ENCODE measurements at regions not wholly inside any gene's neighbourhood (a gene's known extent, or its start where the extent isn't known, plus 50 kb on each side); places are given as distances from the start of the nearest gene placed in this dataset.
"Not testable (repeated sequence)": the region's sequence is repeated elsewhere in the genome, so short reads cannot be mapped to it uniquely, and the experiment has no call there.

DNA sequence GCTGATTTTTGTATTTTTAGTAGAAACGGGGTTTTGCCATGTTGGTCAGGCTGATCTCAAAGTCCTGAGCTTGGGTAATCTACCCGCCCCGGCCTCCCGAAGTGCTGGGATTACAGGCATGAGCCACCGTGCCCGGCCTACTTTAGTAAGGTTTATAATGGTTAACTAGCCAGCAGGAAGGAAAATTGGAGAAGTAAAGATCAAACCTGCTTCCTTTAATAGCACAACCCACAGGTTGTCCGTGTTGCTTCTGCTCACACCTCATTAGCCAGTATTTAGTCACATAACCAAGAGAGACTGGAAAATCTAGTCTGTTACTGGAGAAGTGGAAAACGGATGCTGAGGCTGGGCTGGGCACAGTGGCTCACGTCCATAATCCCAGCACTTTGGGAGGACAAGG, 51.9 kb upstream of the TBL1XR1 start:
- H3K9me3 Mint-ChIP-seq (ENCODE audit: low read depth), result no peaks in the 10 kb centered on the region
- H3K27ac Mint-ChIP-seq, result no peak overlapping the region
- H3K4me1 Mint-ChIP-seq (ENCODE audit: low read depth), result no peaks in the 10 kb centered on the region
- no peaks in the 10 kb centered on the region for H3K27me3 Mint-ChIP-seq
- H3K4me3 Mint-ChIP-seq, result no peak overlapping the region
- no peaks in the 10 kb centered on the region for H3K36me3 Mint-ChIP-seq

DNA sequence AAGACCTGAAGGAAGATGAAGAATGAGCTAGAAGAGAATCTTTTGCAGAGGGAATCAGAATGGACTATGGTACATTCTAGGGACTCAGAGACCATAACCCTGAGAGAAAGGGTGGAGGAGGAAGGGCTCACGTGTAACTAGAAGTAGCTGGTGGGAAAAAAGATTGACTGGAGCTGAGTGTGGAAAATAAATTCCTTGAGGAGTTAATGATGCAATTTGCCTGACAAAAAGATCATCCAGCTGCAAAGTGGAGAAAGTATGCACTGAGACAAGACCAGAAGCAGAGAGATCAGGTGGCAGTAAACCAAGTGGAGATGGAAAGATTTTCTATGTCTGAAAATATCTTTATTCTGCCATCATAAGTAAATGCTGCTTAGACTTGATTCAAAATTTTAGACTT, 52.9 kb upstream of the TBL1XR1 start:
- H3K27ac Mint-ChIP-seq, result peak overlapping the region; percentile 2
- H3K9me3 Mint-ChIP-seq (ENCODE audit: low read depth), result no peaks in the 10 kb centered on the region
- H3K27me3 Mint-ChIP-seq, result no peaks in the 10 kb centered on the region
- H3K4me3 Mint-ChIP-seq, result no peak overlapping the region
- H3K36me3 Mint-ChIP-seq, result no peaks in the 10 kb centered on the region
- no peaks in the 10 kb centered on the region for H3K4me1 Mint-ChIP-seq (ENCODE audit: low read depth)

DNA sequence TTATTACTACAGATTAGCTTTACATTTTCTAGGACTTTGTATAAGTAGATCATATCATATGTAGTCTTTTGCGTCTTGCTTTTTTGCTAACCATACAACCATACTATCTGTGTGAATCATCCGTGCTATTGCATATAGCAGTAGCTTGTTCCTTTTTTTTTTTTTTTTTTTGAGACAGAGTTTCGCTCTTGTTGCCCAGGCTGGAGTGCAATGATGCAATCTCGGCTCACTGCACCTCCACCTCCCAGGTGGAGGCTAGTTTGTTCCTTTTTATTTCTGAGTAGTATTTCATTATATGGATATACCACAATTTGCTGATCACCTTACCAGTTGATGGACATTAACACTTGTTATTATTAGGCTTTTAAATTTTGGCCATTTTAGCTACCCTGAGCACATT, 54.5 kb upstream of the TBL1XR1 start:
- Mint-ChIP-seq H3K4me1 (ENCODE audit: low read depth) (no peaks in the 10 kb centered on the region), H3K27me3 (no peaks in the 10 kb centered on the region), H3K9me3 (ENCODE audit: low read depth) (no peaks in the 10 kb centered on the region), H3K4me3 (no peak overlapping the region), H3K36me3 (no peaks in the 10 kb centered on the region), H3K27ac (no peak overlapping the region)

DNA sequence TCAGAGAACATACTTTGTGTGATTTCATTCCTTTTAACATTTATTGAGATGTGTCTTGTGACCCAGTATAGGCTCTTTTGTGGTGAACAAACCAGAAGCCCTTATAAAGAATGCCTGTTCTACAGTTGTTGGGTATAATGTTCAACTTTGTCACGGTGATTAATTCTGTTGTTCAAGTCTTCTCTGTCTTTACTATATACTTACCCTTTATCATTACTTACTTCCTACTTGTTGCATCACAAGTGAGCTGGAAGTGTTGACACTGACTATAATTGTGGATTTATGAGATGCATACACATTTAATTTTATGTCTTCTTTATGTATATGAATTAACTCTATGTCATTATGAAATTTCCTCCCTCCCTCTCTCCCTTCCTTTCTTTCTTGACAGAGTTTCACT, 59.7 kb upstream of the TBL1XR1 start:
- no peak overlapping the region for H3K27ac Mint-ChIP-seq
- H3K4me1 Mint-ChIP-seq (ENCODE audit: low read depth), result no peaks in the 10 kb centered on the region
- no peak overlapping the region for H3K4me3 Mint-ChIP-seq
- no peaks in the 10 kb centered on the region for H3K27me3 Mint-ChIP-seq
- H3K9me3 Mint-ChIP-seq (ENCODE audit: low read depth), result no peaks in the 10 kb centered on the region
- H3K36me3 Mint-ChIP-seq, result peaks cover 3% of the 10 kb centered on the region

DNA sequence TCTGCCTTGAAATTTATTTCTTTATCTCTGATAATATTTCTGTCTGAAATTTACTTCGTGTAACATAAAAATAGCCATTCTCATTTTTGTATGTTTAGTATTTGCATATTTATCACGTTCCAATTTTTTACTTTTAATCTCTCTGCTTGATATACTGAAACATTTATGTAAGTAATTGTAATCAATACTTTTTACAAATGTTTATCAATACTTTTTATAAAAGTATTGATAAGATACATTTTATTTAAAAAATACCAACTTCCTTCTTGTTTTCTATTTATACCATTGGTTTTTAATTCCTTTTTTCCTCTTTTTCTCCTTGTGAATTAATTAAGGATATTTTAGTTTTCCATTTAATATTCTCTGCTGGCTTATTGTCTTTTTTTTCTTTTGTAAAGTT, 60.3 kb upstream of the TBL1XR1 start:
- Mint-ChIP-seq H3K27me3 (no peaks in the 10 kb centered on the region), H3K4me1 (ENCODE audit: low read depth) (no peaks in the 10 kb centered on the region), H3K4me3 (no peak overlapping the region), H3K9me3 (ENCODE audit: low read depth) (no peaks in the 10 kb centered on the region), H3K36me3 (peaks cover 3% of the 10 kb centered on the region), H3K27ac (no peak overlapping the region)

DNA sequence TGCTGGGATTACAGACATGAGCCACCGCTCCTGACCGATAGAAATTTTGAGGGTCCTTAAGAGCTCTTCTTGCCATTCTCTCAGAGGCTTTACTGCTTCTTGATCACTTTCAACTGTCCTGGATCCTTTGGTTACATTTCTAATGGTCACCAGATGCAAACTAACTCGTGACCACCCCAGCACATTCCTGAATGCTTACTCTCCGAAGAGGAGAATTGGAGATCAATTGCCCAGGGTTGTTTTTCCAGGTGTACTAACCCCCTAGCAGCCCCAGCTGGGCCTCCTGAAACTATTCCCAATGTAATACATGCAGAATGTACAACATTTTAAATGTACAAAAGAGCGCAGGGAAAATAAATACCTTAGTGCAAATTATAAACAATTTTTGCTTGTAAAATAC, 65.1 kb upstream of the TBL1XR1 start:
- Mint-ChIP-seq H3K36me3 (peaks cover 3% of the 10 kb centered on the region), H3K4me1 (ENCODE audit: low read depth) (peaks cover 1% of the 10 kb centered on the region), H3K27me3 (no peaks in the 10 kb centered on the region), H3K4me3 (no peak overlapping the region), H3K27ac (no peak overlapping the region), H3K9me3 (ENCODE audit: low read depth) (no peaks in the 10 kb centered on the region)

DNA sequence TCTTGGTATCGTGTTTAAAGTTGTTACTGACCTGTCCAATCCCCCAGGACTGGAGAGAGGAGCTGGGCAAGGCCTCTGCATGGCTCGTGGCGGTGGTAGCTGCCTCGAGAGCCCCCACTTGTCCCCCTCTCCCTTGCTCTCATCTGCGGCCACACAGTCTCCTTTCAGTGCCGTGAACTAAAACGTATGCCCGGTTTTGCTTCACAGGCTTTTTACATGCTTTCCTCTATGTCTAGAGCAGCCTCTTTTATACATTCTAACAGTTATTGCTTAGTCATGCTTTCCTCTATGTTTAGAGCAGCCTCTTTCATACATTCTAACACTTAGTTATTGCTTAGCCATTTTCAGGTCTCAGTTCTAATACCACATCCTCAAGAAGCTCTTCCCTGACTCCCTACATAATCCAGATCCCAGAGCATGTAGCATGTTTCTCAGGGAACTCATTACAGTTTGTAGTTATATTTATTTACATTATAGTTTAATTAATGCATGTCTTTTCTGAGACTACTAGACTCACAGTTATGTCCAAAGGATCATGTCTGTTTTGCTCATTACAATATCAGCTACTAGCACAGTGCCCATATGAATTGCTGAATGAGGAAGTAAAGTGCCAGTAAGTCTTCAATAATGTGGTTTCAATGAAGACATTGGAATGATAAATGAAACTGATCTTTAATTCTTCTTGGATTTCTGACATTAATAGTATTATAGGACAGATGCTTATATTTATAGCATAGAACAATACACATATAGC, 66.5 kb upstream of the TBL1XR1 start:
- Mint-ChIP-seq H3K4me3 (no peak overlapping the region), H3K4me1 (ENCODE audit: low read depth) (peaks cover 1% of the 10 kb centered on the region), H3K27ac (no peak overlapping the region), H3K36me3 (peaks cover 3% of the 10 kb centered on the region), H3K27me3 (no peaks in the 10 kb centered on the region), H3K9me3 (ENCODE audit: low read depth) (no peaks in the 10 kb centered on the region)

DNA sequence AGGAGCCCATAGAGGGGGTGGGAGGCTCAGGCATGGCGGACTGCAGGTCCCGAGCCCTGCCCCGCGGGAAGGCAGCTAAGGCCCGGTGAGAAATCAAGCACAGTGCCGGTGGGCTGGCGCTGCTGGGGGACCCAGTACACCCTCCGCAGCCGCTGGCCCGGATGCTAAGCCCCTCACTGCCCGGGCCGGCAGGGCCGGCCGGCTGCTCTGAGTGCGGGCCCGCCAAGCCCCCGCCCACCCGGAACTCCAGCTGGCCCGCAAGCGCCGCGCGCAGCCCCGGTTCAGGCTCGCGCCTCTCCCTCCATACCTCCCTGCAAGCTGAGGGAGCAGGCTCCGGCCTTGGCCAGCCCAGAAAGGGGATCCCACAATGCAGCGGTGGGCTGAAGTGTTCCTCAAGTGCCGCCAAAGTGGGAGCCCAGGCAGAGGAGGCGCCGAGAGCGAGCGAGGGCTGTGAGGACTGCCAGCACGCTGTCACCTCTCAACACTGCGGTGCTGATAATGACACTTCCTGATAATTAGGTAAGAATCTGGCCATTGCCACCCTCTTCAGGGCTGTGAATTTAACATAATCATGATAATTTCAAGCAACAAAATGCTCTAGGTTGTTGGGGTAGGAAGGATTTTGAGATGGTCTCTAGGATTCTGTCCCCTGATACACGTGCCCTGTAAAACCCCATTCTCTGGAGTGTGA, 74.7 kb upstream of the TBL1XR1 start:
- H3K9me3 Mint-ChIP-seq (ENCODE audit: low read depth); H3K36me3 Mint-ChIP-seq; H3K27ac Mint-ChIP-seq; H3K4me1 Mint-ChIP-seq (ENCODE audit: low read depth); H3K4me3 Mint-ChIP-seq; H3K27me3 Mint-ChIP-seq: not testable (repeated sequence)

DNA sequence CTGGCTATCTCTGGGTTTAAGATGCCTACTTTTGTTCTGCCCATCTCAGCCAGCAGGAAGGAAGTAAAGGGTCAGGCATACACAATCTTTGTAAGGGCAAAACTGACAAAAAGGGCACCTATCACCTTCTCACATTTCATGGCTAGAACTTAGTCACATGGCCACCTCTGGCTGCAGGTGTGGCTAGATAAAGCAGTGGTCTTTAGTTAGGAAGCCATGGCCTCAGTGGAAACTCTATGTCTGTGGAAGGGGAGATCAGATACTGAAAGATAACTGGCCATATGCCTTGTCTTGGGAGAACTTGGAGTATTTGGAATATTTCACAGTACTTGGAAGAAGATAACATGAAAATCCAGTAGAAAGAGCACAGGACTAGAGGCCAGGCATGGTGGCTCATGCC, 80.7 kb upstream of the TBL1XR1 start:
- no peak overlapping the region for H3K4me3 Mint-ChIP-seq
- H3K27me3 Mint-ChIP-seq, result no peaks in the 10 kb centered on the region
- no peak overlapping the region for H3K27ac Mint-ChIP-seq
- H3K4me1 Mint-ChIP-seq (ENCODE audit: low read depth), result peaks cover 22% of the 10 kb centered on the region
- no peaks in the 10 kb centered on the region for H3K36me3 Mint-ChIP-seq
- H3K9me3 Mint-ChIP-seq (ENCODE audit: low read depth), result no peaks in the 10 kb centered on the region

DNA sequence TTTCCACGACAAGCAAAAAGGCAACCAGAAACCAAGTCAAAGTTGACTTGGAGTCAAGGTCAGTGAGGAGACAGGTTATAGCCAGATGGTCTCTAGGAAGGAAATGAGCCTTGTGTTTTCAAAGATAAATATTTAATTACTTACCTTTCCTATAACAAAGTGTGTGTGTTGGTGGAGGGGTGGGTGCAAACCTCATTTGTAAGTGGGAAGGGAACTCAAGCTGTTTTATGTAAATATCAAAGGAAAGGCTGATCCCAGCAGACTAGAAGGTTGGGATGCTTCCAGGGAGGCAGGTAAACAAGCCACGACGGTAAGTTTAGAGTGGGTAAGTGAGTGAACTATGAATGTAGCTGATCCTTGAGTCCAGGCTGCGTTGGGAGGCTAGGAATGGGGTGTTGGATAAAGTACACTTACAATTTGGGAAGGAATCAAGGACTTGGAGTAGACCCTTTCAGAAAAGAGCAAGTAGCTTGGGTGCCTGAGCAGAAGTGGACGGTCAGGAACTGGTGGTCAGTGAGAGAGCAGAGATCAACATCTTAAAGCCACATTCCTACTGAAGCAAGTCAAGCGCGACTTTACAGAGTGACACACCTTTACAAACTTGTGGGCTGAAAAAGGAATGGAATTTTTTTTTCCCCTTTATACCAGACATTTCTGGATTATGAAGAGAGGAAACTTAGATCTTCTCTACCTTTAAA, 82.0 kb upstream of the TBL1XR1 start:
- no peak overlapping the region for H3K27ac Mint-ChIP-seq
- no peaks in the 10 kb centered on the region for H3K27me3 Mint-ChIP-seq
- H3K36me3 Mint-ChIP-seq, result no peaks in the 10 kb centered on the region
- no peak overlapping the region for H3K4me3 Mint-ChIP-seq
- H3K9me3 Mint-ChIP-seq (ENCODE audit: low read depth), result no peaks in the 10 kb centered on the region
- H3K4me1 Mint-ChIP-seq (ENCODE audit: low read depth), result peaks cover 27% of the 10 kb centered on the region

DNA sequence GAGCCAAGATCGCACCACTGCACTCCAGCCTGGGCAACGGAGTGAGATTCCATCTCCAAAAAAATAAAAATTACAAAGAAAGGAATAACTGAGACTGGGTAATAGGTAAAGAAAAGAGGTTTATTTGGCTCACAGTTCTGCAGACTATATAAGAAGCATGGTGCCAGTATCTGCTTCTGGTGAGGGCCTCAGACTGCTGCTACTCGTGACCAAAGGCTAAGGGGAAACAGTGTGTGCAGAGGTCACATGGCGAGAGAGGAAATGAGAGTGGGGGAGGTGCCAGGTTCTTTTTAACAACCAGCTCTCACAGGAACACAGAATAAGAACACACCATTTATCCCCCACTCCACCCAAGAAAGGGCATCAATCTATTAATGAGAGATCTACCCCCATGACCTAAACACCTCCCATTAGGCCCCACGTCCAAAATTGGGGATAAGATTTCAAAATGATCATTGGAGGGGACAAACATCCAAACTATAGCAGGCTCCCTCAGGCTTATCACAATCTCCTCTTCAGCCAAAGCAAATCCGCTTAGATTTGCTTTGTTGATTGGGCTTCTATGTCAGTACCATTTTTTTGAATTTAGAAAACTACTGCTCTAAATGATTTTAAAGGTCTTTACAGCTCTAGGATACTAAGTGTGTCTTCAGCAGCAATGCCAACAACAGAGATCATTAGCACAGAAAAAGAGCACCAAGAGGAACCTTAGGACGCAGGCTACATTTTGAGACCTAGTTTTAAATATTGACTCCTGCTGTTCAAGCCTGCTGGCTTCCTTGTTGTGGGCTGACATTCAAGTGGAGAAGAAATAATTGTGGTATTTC, 84.2 kb upstream of the TBL1XR1 start:
- Mint-ChIP-seq H3K4me3 (peak overlapping the region; percentile 17), H3K36me3 (no peaks in the 10 kb centered on the region), H3K27me3 (no peaks in the 10 kb centered on the region), H3K27ac (peak overlapping the region; percentile 19), H3K4me1 (ENCODE audit: low read depth) (peaks cover 32% of the 10 kb centered on the region), H3K9me3 (ENCODE audit: low read depth) (no peaks in the 10 kb centered on the region)

DNA sequence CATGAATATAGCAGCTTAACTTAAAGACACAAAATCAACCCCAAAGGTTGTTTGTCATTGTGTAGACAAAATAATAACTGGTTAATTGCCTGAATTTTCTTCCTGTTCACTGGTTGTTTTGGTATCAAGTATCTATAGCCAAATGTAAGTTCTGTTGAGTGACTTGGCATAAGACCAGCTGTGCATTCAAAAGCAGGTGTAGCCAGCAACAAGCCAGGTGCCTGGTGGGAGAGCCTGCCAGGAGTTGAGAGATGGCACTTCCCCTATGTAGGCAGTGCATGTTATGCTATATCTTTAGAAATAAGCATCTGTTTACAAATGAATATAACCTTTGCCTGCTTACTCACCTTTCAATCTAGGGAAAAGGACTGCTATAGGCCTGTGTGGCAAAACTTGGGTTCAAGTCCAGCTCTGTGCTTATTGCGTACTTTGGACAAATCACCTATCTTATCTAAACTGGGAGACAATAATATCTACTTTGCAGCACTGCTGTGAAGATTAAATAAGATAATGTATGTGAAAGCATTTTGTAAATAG, 84.9 kb upstream of the TBL1XR1 start:
- Mint-ChIP-seq H3K4me1 (ENCODE audit: low read depth) (peaks cover 32% of the 10 kb centered on the region), H3K36me3 (no peaks in the 10 kb centered on the region), H3K9me3 (ENCODE audit: low read depth) (no peaks in the 10 kb centered on the region), H3K27ac (peak overlapping the region; percentile 66), H3K27me3 (no peaks in the 10 kb centered on the region), H3K4me3 (no peak overlapping the region)

DNA sequence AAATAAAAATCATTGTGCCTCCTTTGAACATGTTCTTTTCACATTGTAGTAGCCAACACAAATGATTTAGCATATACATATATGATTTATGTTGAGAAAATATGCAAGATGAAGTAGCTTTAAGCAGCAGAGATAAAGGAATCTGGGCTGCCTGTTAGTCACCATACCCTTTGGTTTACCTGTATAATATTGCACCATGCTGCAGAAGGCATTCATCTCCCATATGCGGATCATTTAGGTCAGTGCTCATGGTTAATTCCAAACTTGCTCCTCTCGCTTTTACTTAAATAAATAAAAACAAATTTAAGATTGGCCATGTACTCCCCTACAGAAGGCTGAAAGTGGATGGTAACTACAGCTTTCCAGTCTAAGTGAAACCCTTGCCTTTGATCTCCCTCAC, 86.7 kb upstream of the TBL1XR1 start:
- H3K36me3 Mint-ChIP-seq, result no peaks in the 10 kb centered on the region
- no peaks in the 10 kb centered on the region for H3K27me3 Mint-ChIP-seq
- H3K27ac Mint-ChIP-seq, result no peak overlapping the region
- no peaks in the 10 kb centered on the region for H3K9me3 Mint-ChIP-seq (ENCODE audit: low read depth)
- H3K4me1 Mint-ChIP-seq (ENCODE audit: low read depth), result peaks cover 32% of the 10 kb centered on the region
- no peak overlapping the region for H3K4me3 Mint-ChIP-seq

DNA sequence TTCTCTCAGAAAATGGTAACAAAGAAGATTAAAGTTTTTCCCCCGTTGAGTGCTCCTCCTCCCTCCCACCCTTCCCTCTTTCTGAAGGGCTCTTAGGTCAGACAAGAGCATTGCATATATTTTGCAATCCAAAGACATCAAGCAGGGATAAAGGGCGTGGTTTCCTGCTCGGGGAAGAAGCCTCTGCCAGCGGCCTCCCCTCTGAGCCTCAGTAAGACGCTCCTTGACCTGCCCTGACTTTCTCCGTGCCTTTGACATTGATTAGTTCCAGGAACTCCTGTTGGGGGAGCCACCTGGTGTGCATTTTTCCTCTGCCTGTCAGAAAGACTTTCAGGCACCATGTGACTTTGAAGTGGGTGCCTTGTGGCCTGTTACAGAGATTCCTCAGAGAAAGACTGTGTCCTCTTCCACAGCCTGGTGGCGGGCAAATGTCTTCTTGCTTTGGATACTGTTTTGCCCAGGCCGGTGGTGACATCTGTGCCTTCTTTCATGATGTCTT, 87.2 kb upstream of the TBL1XR1 start:
- Mint-ChIP-seq H3K27ac (no peak overlapping the region), H3K4me3 (peak overlapping the region; percentile 54), H3K9me3 (ENCODE audit: low read depth) (no peaks in the 10 kb centered on the region), H3K27me3 (no peaks in the 10 kb centered on the region), H3K4me1 (ENCODE audit: low read depth) (peaks cover 32% of the 10 kb centered on the region), H3K36me3 (no peaks in the 10 kb centered on the region)

Measured in activated naive CD8-positive, alpha-beta T cell (primary cell).